Common myeloid progenitor, CD34-positive (primary cell): ENCODE measurements at regions not wholly inside any gene's neighbourhood (a gene's known extent, or its start where the extent isn't known, plus 50 kb on each side); places are given as distances from the start of the nearest gene placed in this dataset.

Experiments used
- CTCF ChIA-PET: fragments of 350-600 bp; sonication (Branson Sonifier 250); formaldehyde crosslinking; loops from one replicate; lab custom pipeline; 2021; ENCODE audit warnings: antibody characterized with exemption; lab: Charles Lee
- POLR2A ChIA-PET: fragments of 350-600 bp; sonication (Branson Sonifier 250); formaldehyde crosslinking; loops from one replicate; lab custom pipeline; 2021; ENCODE audit warnings: antibody characterized with exemption; lab: Charles Lee
- DNase-seq, 3 donors: peaks; one replicate each; pipeline versions ENCODE4 v3.0.0 to v3.0.0-alpha.2; 2013
- H3K27ac ChIP-seq, 2 experiments: 1 replicate in 1 of 2; 2 replicates in 1 of 2; pipeline ENCODE4 v1.7.0; 2013; ENCODE audit warnings: inconsistent platforms in 2 of 2, low read length in 2 of 2, mild to moderate bottlenecking in 2 of 2, low read depth in 1 of 2, moderate library complexity in 1 of 2; ENCODE audit not compliant: severe bottlenecking in 2 of 2, insufficient read depth in 1 of 2, poor library complexity in 1 of 2
- H3K27me3 ChIP-seq, 5 experiments: replicated peaks in 2 of 5; 1 replicate in 3 of 5; 2 replicates in 2 of 5; pipeline versions ENCODE4 v1.6.1 to v1.7.0; 2013; ENCODE audit warnings: low read length in 4 of 5, mild to moderate bottlenecking in 2 of 5, moderate library complexity in 2 of 5, inconsistent platforms in 1 of 5; ENCODE audit not compliant: insufficient read depth in 5 of 5, control insufficient read depth in 4 of 5
- H3K36me3 ChIP-seq, 4 experiments: 1 replicate in 2 of 4; 2 replicates in 2 of 4; pipeline versions ENCODE4 v1.6.1 to v1.7.0; 2013; ENCODE audit warnings: low read length in 3 of 4, control low read depth in 1 of 4, mild to moderate bottlenecking in 1 of 4; ENCODE audit not compliant: control insufficient read depth in 4 of 4, insufficient read depth in 4 of 4
- H3K4me1 ChIP-seq, 4 experiments: 1 replicate in 3 of 4; 2 replicates in 1 of 4; pipeline versions ENCODE4 v1.6.1 to v1.7.1; 2013; ENCODE audit warnings: low read length in 3 of 4, mild to moderate bottlenecking in 3 of 4, control low read depth in 1 of 4, inconsistent platforms in 1 of 4, moderate library complexity in 1 of 4; ENCODE audit not compliant: control insufficient read depth in 4 of 4, insufficient read depth in 4 of 4; ENCODE audit errors: control extremely low read depth in 1 of 4
- H3K4me3 ChIP-seq, 7 experiments: 1 replicate in 4 of 7; 2 replicates in 3 of 7; pipeline versions ENCODE4 v1.5.1 to v1.7.0; 2013; ENCODE audit warnings: mild to moderate bottlenecking in 7 of 7, low read length in 6 of 7, moderate library complexity in 6 of 7, inconsistent platforms in 2 of 7, low read depth in 2 of 7, control low read depth in 1 of 7; ENCODE audit not compliant: insufficient read depth in 4 of 7, control insufficient read depth in 1 of 7; ENCODE audit errors: extremely low read depth in 1 of 7
- H3K9me3 ChIP-seq, 5 experiments: 1 replicate in 4 of 5; 2 replicates in 1 of 5; pipeline versions ENCODE4 v1.6.1 to v1.7.1; 2013; ENCODE audit warnings: low read length in 4 of 5, mild to moderate bottlenecking in 2 of 5, inconsistent platforms in 1 of 5, low read depth in 1 of 5, moderate library complexity in 1 of 5; ENCODE audit not compliant: control insufficient read depth in 4 of 5, insufficient read depth in 2 of 5; ENCODE audit errors: control extremely low read depth in 1 of 5
- WGBS: methylation state at CpG from one replicate; pipeline ENCODE4 v1.1.5; 2013; ENCODE audit not compliant: insufficient coverage; 5-methylcytosine and 5-hydroxymethylcytosine counted together

DNA sequence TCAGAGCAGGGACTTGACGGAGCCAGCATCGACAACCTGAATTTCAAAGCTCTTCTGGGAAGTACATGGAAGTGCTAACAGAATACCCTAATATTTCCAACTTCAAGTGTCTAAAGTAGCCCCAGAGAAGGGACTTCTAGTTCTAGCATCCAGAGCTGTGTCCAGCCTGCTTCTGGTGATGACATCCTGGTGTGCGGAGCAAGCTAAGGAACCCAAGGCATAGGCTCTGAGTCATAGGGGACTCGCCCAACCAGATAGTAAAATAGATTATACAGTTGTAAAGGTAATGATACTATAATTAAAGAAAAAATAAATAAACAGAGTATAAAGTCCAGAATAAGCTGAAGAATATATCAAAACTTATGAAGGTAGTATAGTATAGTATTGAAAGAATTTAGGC is 108.1 kb upstream of the SERPINE2 start:
- no peaks in the 10 kb centered on the region for H3K36me3 ChIP-seq
- DNase-seq, result no peak
- H3K4me1 ChIP-seq, result no peaks in the 10 kb centered on the region
- no peaks in the 10 kb centered on the region for H3K27me3 ChIP-seq
- no peaks in the 10 kb centered on the region for H3K9me3 ChIP-seq
- CTCF ChIA-PET, result interaction anchor here (2.3 kb wide), 1 partner anchor 177 kb away, joined by 5 read pairs; no protein-coding TSS in a partner anchor
- POLR2A ChIA-PET, result no interaction called here
- no peak overlapping the region for H3K27ac ChIP-seq
- no peak overlapping the region for H3K4me3 ChIP-seq
- 84% methylated on average over 3 of the region's 4 CpGs for WGBS

DNA sequence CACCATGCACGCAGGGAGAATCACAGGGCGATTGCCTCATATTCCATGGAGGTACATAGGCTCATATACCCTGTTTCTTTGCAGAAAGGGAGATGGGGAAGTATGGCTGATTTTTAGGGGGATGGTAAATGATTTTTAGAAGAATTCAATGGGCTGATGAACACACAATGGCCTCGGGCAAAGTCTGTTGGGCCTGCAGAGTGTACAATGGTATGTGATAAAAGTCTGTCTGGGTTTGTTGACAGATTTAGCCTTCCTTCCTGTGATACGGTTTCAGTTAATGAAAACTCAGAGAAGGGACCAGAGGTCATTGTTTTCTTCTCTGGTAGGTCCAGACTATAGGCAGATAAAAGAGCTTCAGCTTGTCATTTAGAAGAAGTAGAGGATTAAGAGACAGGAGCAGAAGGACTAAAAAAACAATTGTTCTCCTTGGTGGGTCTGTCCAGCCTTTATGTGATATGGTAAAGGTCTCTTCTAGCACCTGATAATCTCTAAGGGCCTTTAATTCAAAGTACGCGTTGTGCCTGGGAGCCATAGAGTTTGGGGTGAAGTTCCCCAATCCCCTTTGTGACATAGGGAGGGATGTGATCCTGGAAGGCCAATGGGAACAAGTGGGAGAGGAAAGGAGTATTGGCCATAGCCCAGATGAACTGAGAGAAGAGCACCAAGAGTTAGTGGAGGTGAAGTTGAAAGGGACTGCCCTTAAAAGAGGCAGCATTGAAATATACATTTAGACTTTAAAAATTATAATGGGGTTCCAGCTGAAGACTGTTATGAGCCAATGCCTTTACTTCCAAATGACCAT is 107.5 kb upstream of the SERPINE2 start:
- WGBS, result 70% methylated on average over 2 of the region's 6 CpGs
- CTCF ChIA-PET, result interaction anchor here (1.1 to 2.3 kb wide), 2 partner anchors 11 to 177 kb away, joined by 4 to 5 read pairs; no protein-coding TSS in a partner anchor
- H3K36me3 ChIP-seq, result no peaks in the 10 kb centered on the region
- DNase-seq, result no peak
- no peaks in the 10 kb centered on the region for H3K27me3 ChIP-seq
- no peak overlapping the region for H3K27ac ChIP-seq
- H3K4me3 ChIP-seq, result no peak overlapping the region
- POLR2A ChIA-PET, result no interaction called here
- no peaks in the 10 kb centered on the region for H3K9me3 ChIP-seq
- no peaks in the 10 kb centered on the region for H3K4me1 ChIP-seq

GRCh38 chr2:224145751-224146355 is 106.8 kb upstream of the SERPINE2 start:
- Histone ChIP-seq H3K27me3 (no peaks in the 10 kb centered on the region), H3K27ac (no peak overlapping the region), H3K9me3 (no peaks in the 10 kb centered on the region), H3K4me1 (no peaks in the 10 kb centered on the region), H3K36me3 (no peaks in the 10 kb centered on the region), H3K4me3 (no peak overlapping the region)
- WGBS, result no CpG with 5 or more reads among the region's 3 CpGs
- ChIA-PET CTCF (interaction anchor here (1.1 to 2.3 kb wide), 2 partner anchors 12 to 176 kb away, joined by 4 to 5 read pairs; no protein-coding TSS in a partner anchor), POLR2A (no interaction called here)
- no peak for DNase-seq

DNA sequence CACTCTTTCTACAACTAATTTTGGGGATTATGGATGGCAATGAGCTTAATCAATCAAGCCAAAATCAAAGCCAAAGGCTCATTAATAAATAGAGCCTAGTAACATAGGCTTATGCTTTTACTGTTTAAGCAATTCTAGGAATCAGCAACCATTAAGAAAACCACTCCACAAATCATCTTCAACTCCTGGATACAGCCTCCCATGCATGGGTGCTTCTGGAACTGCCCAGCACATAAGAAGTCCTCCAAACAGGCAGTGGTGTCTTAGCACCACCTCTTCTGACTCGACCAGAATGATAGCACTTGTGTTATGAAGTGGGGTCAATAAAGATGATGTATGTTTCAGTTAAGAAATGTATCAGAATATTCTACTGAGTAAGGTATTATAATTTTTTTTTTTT is 104.4 kb upstream of the SERPINE2 start:
- no CpG with 5 or more reads among the region's 1 CpG for WGBS
- no peak overlapping the region for H3K4me3 ChIP-seq
- H3K27ac ChIP-seq, result no peak overlapping the region
- H3K36me3 ChIP-seq, result no peaks in the 10 kb centered on the region
- ChIA-PET POLR2A (no interaction called here), CTCF (no interaction called here)
- DNase-seq, result no peak
- H3K27me3 ChIP-seq, result no peaks in the 10 kb centered on the region
- no peaks in the 10 kb centered on the region for H3K4me1 ChIP-seq
- H3K9me3 ChIP-seq, result no peaks in the 10 kb centered on the region

DNA sequence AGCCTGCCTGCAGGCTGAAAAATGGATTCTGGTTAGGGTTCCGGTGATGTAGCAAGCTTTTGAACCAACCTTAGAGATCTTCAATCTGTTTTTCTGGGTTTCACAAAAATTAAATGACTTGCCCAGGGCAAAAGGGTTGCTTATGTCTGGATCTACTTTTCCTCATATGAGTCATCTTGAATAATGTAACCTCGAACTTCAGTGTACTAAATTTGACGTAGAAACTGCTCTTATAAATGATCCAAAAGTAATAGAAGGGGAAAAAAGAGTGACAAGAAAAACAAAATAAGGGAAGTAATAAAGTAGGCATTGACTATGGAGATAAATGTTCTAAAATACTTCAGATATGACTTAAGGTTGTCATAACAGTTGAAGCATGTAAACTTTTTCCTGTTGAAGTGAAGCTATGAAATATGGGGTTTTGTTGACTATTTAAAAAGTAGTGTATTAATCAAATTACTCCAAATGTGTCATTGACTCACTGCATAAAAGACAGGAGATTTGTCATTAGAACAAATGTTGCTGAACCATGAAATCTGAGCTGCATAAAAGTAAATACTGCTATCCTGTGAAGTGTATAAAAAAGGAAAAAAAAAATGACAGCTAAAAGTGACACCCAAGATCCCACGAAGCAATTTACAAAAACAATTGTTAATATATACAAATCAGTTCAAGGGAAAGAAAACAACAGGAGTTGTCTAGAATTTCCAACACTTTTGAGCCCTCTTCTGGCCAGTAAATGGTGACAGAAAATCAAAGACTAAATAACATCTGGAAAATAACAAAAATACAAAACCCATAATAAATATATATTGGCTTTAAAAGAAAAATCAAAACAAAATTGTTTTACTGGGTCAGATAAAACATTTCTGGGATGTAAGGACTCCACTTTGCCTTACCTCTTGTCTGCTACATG is 103.6 kb upstream of the SERPINE2 start:
- H3K9me3 ChIP-seq, result no peaks in the 10 kb centered on the region
- no peak for DNase-seq
- H3K36me3 ChIP-seq, result no peaks in the 10 kb centered on the region
- no peak overlapping the region for H3K27ac ChIP-seq
- no peaks in the 10 kb centered on the region for H3K27me3 ChIP-seq
- no peak overlapping the region for H3K4me3 ChIP-seq
- ChIA-PET POLR2A (no interaction called here), CTCF (no interaction called here)
- H3K4me1 ChIP-seq, result no peaks in the 10 kb centered on the region
- 67% methylated on average over 2 of the region's 4 CpGs for WGBS

DNA sequence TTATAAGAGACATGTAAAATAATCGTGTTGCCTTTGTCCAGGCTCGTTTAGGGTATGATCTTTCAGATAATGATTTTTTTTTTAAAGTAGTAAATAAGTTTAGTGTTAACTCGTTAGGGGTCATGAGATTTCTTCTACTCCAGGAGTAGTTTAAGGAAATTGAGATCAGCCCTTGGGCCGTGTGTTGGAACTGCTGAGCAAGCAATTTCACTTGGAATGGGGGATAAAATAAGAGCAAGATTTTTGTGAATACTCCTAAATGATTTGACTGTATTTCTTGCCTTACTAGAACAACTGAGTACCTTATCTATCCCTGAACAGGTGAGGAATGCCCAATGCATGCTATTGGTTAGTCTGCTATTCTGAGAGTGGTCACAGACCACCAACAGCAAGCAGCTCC is 102.2 kb upstream of the SERPINE2 start:
- Histone ChIP-seq H3K4me1 (no peaks in the 10 kb centered on the region), H3K4me3 (no peak overlapping the region), H3K9me3 (no peaks in the 10 kb centered on the region), H3K27me3 (no peaks in the 10 kb centered on the region), H3K36me3 (no peaks in the 10 kb centered on the region), H3K27ac (no peak overlapping the region)
- ChIA-PET CTCF (no interaction called here), POLR2A (no interaction called here)
- WGBS, result 92% methylated on average over 2 of the region's 4 CpGs
- DNase-seq, result no peak
